WTC11 (cell line): ENCODE measurements at regions not wholly inside any gene's neighbourhood (a gene's known extent, or its start where the extent isn't known, plus 50 kb on each side); places are given as distances from the start of the nearest gene placed in this dataset.

ENCODE experiments used
- ATAC-seq: fragments of 200-7000 bp; cut with Tn5 transposase; 2 replicates; pipeline ENCODE4 v1.10.0; 2021; ENCODE audit warnings: mild to moderate bottlenecking, moderate library complexity
- CTCF ChIA-PET: fragments of 300-600 bp; sonication (Branson Sonifier 250); formaldehyde crosslinking; loops from one replicate; lab custom pipeline; 2021; ENCODE audit warnings: antibody characterized with exemption; lab: Charles Lee
- POLR2A ChIA-PET: fragments of 350-600 bp; sonication (Branson Sonifier 250); formaldehyde crosslinking; loops from one replicate; lab custom pipeline; 2021; ENCODE audit warnings: antibody characterized with exemption; lab: Charles Lee
- DNase-seq: peaks from one replicate; pipeline ENCODE4 v3.0.0; 2021; ENCODE audit warnings: low spot score
- H3K27ac Mint-ChIP-seq: 2 replicates; pipeline ENCODE4 v1.8.0; 2021; ENCODE audit warnings: mixed read lengths
- H3K27me3 Mint-ChIP-seq: 2 replicates; pipeline ENCODE4 v1.8.0; 2021; ENCODE audit warnings: low read depth, mild to moderate bottlenecking, moderate library complexity, mixed read lengths
- H3K36me3 Mint-ChIP-seq: 2 replicates; pipeline ENCODE4 v1.8.0; 2021; ENCODE audit warnings: mixed read lengths
- H3K4me1 Mint-ChIP-seq: 2 replicates; pipeline ENCODE4 v1.8.0; 2022; ENCODE audit warnings: mixed read lengths
- H3K4me3 Mint-ChIP-seq: 2 replicates; pipeline ENCODE4 v1.8.0; 2021; ENCODE audit warnings: mild to moderate bottlenecking, moderate library complexity, mixed read lengths
- H3K9me3 Mint-ChIP-seq: 2 replicates; pipeline ENCODE4 v1.8.0; 2021; ENCODE audit warnings: mixed read lengths
- ARID4B ChIP-seq: sonication (generic); formaldehyde crosslinking; IDR thresholded peaks from 2 replicates; pipeline ENCODE4 v1.8.0; 2023; ENCODE audit warnings: missing genetic modification reagents, mild to moderate bottlenecking, borderline replicate concordance
- ATF3 ChIP-seq: sonication (generic); formaldehyde crosslinking; conservative IDR thresholded peaks from 2 replicates; pipeline ENCODE4 v1.8.1; 2022; ENCODE audit warnings: mild to moderate bottlenecking, missing genetic modification reagents
- CTCF ChIP-seq: fragments of 200-600 bp; IDR thresholded peaks from 2 replicates; pipeline ENCODE4 v1.8.0; 2022; ENCODE audit warnings: antibody characterized with exemption
- E2F1 ChIP-seq: sonication (generic); formaldehyde crosslinking; IDR thresholded peaks from 2 replicates; pipeline ENCODE4 v1.8.0; 2022; ENCODE audit warnings: mild to moderate bottlenecking, missing genetic modification reagents
- EMX1 ChIP-seq: fragments of 250-450 bp; sonication (Bioruptor Pico); IDR thresholded peaks from 2 replicates; pipeline ENCODE4 v1.8.0; 2021; ENCODE audit warnings: mild to moderate bottlenecking
- GABPB1 ChIP-seq: sonication (generic); formaldehyde crosslinking; IDR thresholded peaks from 2 replicates; pipeline ENCODE4 v1.8.1; 2023; ENCODE audit warnings: mild to moderate bottlenecking, missing genetic modification reagents
- IRF2 ChIP-seq: sonication (generic); formaldehyde crosslinking; IDR thresholded peaks from 2 replicates; pipeline ENCODE4 v1.8.0; 2022; ENCODE audit warnings: low read depth, missing genetic modification reagents, borderline replicate concordance
- ZBTB21 ChIP-seq: sonication (generic); formaldehyde crosslinking; IDR thresholded peaks from 2 replicates; pipeline ENCODE4 v1.8.1; 2023; ENCODE audit warnings: mild to moderate bottlenecking, missing genetic modification reagents, borderline replicate concordance
- ZNF232 ChIP-seq: sonication (generic); formaldehyde crosslinking; IDR thresholded peaks from 2 replicates; pipeline ENCODE4 v1.8.0; 2022; ENCODE audit warnings: mild to moderate bottlenecking, missing genetic modification reagents
- ZNF263 ChIP-seq: sonication (generic); formaldehyde crosslinking; IDR thresholded peaks from 2 replicates; pipeline ENCODE4 v1.8.1; 2022; ENCODE audit warnings: low read depth, mild to moderate bottlenecking, moderate library complexity, missing genetic modification reagents
- ZNF423 ChIP-seq: fragments of 250-450 bp; sonication (Bioruptor Pico); IDR thresholded peaks from 2 replicates; pipeline ENCODE4 v2.1.2; 2022; ENCODE audit warnings: mild to moderate bottlenecking, moderate library complexity
- ZNF425 ChIP-seq: fragments of 250-450 bp; sonication (Bioruptor Pico); conservative IDR thresholded peaks from 2 replicates; pipeline ENCODE4 v1.9.0; 2021; ENCODE audit warnings: mild to moderate bottlenecking
- ZNF532 ChIP-seq: fragments of 250-450 bp; sonication (Bioruptor Pico); IDR thresholded peaks from 2 replicates; pipeline ENCODE4 v1.9.0; 2021; ENCODE audit warnings: mild to moderate bottlenecking, borderline replicate concordance
- ZSCAN18 ChIP-seq: fragments of 250-450 bp; sonication (Bioruptor Pico); IDR thresholded peaks from 2 replicates; pipeline ENCODE4 v2.1.2; 2022; ENCODE audit warnings: mild to moderate bottlenecking, moderate library complexity

- TF ChIP-seq ZNF232 (CRISPR knock-in tag) (no peak), ZNF532 (CRISPR knock-in tag) (no peak), GABPB1 (CRISPR knock-in tag) (no peak), IRF2 (CRISPR knock-in tag) (no peak), ZNF263 (no peak), ARID4B (no peak)
Observed at GRCh38 chr12:94078736-94079509, 69.5 kb upstream of the PLXNC1 start (continued).

GRCh38 chr12:94079566-94080340 lies 68.6 kb upstream of the PLXNC1 start:
- peaks cover 11% of the 10 kb centered on the region for H3K4me1 Mint-ChIP-seq
- H3K4me3 Mint-ChIP-seq, result no peak overlapping the region
- H3K27ac Mint-ChIP-seq, result no peak overlapping the region
- POLR2A ChIA-PET, result no interaction called here
- H3K27me3 Mint-ChIP-seq, result no peaks in the 10 kb centered on the region
- ATAC-seq, result no peak
- peaks cover 11% of the 10 kb centered on the region for H3K9me3 Mint-ChIP-seq
- TF ChIP-seq E2F1 (CRISPR knock-in tag) (no peak), ZBTB21 (CRISPR knock-in tag) (no peak), ZNF263 (no peak), ZSCAN18 (CRISPR knock-in tag) (no peak), CTCF (no peak), ATF3 (CRISPR knock-in tag) (no peak), EMX1 (CRISPR knock-in tag) (no peak), ZNF425 (no peak), ZNF423 (no peak)
- CTCF ChIA-PET, result no interaction called here
- DNase-seq, result no peak
- 0 out of 2 replicates have a peak, but pooled peaks cover 4% of the 10 kb centered on the region for H3K36me3 Mint-ChIP-seq
